Prostate gland (tissue), 2 donors: ENCODE measurements at regions not wholly inside any gene's neighbourhood (a gene's known extent, or its start where the extent isn't known, plus 50 kb on each side); places are given as distances from the start of the nearest gene placed in this dataset.

Experiments
- CTCF ChIP-seq, 4 experiments: fragments of 200-600 bp in 2 of 4; fragments of 450-650 bp in 2 of 4; sonication (generic) in 2 of 4; IDR thresholded peaks; 1 replicate in 3 of 4; 2 replicates in 1 of 4; pipeline ENCODE4 v1.5.1; 2016 to 2019; ENCODE audit warnings: antibody characterized with exemption in 4 of 4, mild to moderate bottlenecking in 2 of 4, moderate library complexity in 2 of 4
- POLR2A ChIP-seq: fragments of 450-650 bp; IDR thresholded peaks from one replicate; pipeline ENCODE4 v1.6.1; 2016; ENCODE audit warnings: antibody characterized with exemption, mild to moderate bottlenecking

GRCh38 chr10:59060852-59061251 is 115.6 kb upstream of the PHYHIPL start:
- TF ChIP-seq CTCF (IDR thresholded peaks at IDR 0.05) (no peak), POLR2A (no peak)
